Mesothelial cell of epicardium (in vitro differentiated cells): ENCODE measurements at regions not wholly inside any gene's neighbourhood (a gene's known extent, or its start where the extent isn't known, plus 50 kb on each side); places are given as distances from the start of the nearest gene placed in this dataset.

Experiments
- DNase-seq, 2 experiments: peaks; one replicate each; pipeline ENCODE4 v3.0.0; 2021; ENCODE audit warnings: low spot score in 2 of 2; ENCODE audit not compliant: unreplicated experiment in 2 of 2
- H3K27ac Mint-ChIP-seq: 2 replicates; pipeline ENCODE4 v1.8.0; 2021; ENCODE audit warnings: mixed read lengths
- H3K27me3 Mint-ChIP-seq: 2 replicates; pipeline ENCODE4 v1.8.0; 2021; ENCODE audit warnings: low read depth, mixed read lengths
- H3K36me3 Mint-ChIP-seq: 2 replicates; pipeline ENCODE4 v1.8.0; 2021; ENCODE audit warnings: mixed read lengths
- H3K4me1 Mint-ChIP-seq: 2 replicates; pipeline ENCODE4 v1.8.0; 2021; ENCODE audit warnings: mixed read lengths
- H3K4me3 Mint-ChIP-seq: 2 replicates; pipeline ENCODE4 v1.8.0; 2021; ENCODE audit warnings: mild to moderate bottlenecking, moderate library complexity, mixed read lengths
- H3K9me3 Mint-ChIP-seq: 2 replicates; pipeline ENCODE4 v1.8.0; 2021; ENCODE audit warnings: mixed read lengths
- TF ChIP-seq, protein P1 (sequence below): fragments of 200-600 bp; sonication (generic); IDR thresholded peaks from one replicate; pipeline ENCODE4 v1.5.0; 2021; ENCODE audit warnings: antibody characterized with exemption; ENCODE audit not compliant: unreplicated experiment

DNA sequence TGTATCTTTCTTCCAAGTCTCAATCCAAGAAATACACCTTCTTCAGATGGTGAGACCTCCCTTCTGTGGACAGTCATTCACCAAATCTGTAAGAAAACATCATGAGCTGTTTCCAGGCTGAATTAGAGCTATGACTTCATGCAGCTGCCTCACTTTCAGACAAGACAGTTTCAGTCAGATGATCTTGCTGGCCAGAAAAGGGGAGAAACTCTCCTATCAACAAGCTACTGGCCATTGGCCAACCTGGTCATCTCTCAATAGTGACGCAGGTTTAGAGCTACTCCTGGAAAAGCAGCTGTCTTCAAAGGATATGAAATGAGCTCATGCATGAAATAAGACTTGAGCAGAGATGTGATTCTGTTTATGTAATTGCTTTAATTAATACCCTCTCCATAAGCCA, 69.6 kb upstream of the NDP start:
- TF ChIP-seq, protein P1, sequence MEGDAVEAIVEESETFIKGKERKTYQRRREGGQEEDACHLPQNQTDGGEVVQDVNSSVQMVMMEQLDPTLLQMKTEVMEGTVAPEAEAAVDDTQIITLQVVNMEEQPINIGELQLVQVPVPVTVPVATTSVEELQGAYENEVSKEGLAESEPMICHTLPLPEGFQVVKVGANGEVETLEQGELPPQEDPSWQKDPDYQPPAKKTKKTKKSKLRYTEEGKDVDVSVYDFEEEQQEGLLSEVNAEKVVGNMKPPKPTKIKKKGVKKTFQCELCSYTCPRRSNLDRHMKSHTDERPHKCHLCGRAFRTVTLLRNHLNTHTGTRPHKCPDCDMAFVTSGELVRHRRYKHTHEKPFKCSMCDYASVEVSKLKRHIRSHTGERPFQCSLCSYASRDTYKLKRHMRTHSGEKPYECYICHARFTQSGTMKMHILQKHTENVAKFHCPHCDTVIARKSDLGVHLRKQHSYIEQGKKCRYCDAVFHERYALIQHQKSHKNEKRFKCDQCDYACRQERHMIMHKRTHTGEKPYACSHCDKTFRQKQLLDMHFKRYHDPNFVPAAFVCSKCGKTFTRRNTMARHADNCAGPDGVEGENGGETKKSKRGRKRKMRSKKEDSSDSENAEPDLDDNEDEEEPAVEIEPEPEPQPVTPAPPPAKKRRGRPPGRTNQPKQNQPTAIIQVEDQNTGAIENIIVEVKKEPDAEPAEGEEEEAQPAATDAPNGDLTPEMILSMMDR: no peak
- no peaks in the 10 kb centered on the region for H3K4me1 Mint-ChIP-seq
- no peaks in the 10 kb centered on the region for H3K27me3 Mint-ChIP-seq
- no peak overlapping the region for H3K4me3 Mint-ChIP-seq
- no peaks in the 10 kb centered on the region for H3K36me3 Mint-ChIP-seq
- no peak for DNase-seq
- peaks cover 61% of the 10 kb centered on the region for H3K9me3 Mint-ChIP-seq
- H3K27ac Mint-ChIP-seq: no peak overlapping the region

DNA sequence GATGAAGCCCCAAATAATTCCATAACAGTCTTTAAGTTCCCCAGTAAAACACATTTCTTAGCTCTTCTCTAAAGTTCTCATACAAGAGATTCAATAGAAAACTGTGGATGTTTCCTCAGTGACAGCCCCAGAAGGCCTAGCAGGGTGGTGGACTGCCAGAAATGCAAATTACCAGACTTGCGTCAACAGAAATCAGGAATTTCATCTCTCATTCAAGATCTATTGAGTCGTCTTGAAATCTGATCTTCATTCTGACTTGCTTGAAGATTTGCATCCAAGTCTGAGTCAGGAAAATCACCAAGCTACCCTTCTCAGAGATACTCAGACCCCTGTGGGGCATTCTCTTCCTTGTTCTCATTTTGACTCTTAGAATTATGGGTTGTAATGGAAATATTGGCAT, 68.9 kb upstream of the NDP start:
- H3K4me1 Mint-ChIP-seq: no peaks in the 10 kb centered on the region
- no peak overlapping the region for H3K4me3 Mint-ChIP-seq
- peaks cover 55% of the 10 kb centered on the region for H3K9me3 Mint-ChIP-seq
- no peak overlapping the region for H3K27ac Mint-ChIP-seq
- no peaks in the 10 kb centered on the region for H3K36me3 Mint-ChIP-seq
- DNase-seq: no peak
- TF ChIP-seq, protein P1: no peak
- H3K27me3 Mint-ChIP-seq: no peaks in the 10 kb centered on the region

DNA sequence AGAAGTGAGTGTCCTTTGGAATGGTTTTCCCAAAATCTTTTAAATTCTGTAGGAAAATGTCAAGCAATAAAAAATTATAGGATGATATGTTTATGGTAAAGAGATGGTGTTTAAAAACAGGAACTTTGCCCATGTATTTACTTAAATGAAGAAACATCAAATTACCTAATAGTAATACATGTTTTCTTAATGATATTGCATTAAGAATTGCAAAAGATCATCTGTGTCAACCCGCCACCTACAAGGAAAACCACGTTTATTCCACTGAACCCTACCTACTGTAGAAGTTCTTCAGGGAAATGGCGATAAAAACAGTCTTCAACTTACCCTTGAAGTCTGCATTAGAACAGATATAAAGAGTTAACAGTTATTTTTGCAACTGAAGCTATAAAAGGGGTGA, 67.2 kb upstream of the NDP start:
- no peaks in the 10 kb centered on the region for H3K4me1 Mint-ChIP-seq
- no peak overlapping the region for H3K4me3 Mint-ChIP-seq
- peaks cover 41% of the 10 kb centered on the region for H3K9me3 Mint-ChIP-seq
- TF ChIP-seq, protein P1: no peak
- no peak for DNase-seq
- H3K27ac Mint-ChIP-seq: no peak overlapping the region
- H3K36me3 Mint-ChIP-seq: no peaks in the 10 kb centered on the region
- no peaks in the 10 kb centered on the region for H3K27me3 Mint-ChIP-seq

DNA sequence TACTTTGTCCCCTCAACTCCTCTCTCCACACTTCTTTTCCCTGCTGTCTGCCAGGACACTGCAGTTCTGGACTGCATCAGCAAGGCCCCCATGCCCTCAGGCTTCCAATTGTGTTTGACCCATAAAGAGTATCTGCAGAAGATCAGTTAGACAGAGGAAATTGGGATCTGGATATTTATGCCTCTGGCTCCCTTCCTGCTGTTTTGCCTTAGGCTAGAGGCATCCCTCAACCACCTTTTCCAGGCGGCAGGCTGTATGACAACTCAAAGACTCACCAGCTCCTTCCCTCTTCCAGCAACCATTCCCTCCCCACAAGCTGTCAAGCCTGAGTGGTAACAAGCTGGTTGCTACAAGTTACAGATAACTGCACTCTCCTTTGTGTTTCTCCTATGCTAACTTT, 66.4 kb upstream of the NDP start:
- H3K36me3 Mint-ChIP-seq: no peaks in the 10 kb centered on the region
- H3K9me3 Mint-ChIP-seq: peaks cover 38% of the 10 kb centered on the region
- no peak overlapping the region for H3K4me3 Mint-ChIP-seq
- no peaks in the 10 kb centered on the region for H3K4me1 Mint-ChIP-seq
- H3K27me3 Mint-ChIP-seq: no peaks in the 10 kb centered on the region
- TF ChIP-seq, protein P1: no peak
- no peak for DNase-seq
- no peak overlapping the region for H3K27ac Mint-ChIP-seq

DNA sequence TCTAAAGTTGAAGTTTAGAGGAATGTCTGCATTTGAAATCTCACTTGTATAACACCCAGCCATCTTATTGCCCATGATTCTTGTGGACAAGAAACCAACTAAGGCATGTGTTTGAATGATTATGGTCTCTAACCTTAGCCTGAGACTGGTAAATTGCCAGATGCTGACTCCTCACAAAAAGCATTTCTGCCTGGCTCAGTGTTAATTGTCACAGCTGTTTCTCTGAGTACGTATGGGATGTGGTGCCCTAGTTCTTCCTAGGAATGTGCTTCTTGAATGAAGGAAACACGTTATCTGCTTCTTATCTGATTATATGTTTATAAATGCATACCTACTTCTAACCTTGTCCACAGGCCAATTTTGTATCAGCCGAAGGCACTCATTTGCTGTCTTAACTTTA, 63.1 kb upstream of the NDP start:
- no peak for DNase-seq
- TF ChIP-seq, protein P1: no peak
- Mint-ChIP-seq H3K27me3 (no peaks in the 10 kb centered on the region), H3K36me3 (no peaks in the 10 kb centered on the region), H3K27ac (no peak overlapping the region), H3K4me3 (no peak overlapping the region), H3K4me1 (no peaks in the 10 kb centered on the region), H3K9me3 (peaks cover 35% of the 10 kb centered on the region)

DNA sequence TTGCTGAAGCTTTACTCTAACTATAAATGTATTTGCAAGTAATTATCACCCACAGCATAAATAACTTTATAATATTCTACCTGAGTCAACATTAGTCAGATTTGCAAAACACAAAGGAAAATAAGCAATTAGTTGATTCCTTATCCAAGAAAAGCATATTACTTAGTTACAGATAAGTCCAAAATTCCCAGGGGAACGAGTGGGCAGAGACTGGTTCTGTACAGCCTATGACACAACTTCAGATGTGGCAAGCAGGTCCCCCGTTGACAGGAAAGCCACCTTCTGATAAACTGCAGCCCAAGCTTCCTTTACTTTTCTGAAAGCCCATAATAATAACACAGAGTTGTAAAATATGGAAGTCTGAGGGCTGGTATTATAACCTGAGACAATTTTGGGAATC, 62.4 kb upstream of the NDP start:
- Mint-ChIP-seq H3K4me3 (no peak overlapping the region), H3K36me3 (no peaks in the 10 kb centered on the region), H3K9me3 (peaks cover 28% of the 10 kb centered on the region), H3K27me3 (no peaks in the 10 kb centered on the region), H3K27ac (no peak overlapping the region), H3K4me1 (no peaks in the 10 kb centered on the region)
- DNase-seq: no peak
- TF ChIP-seq, protein P1: no peak
